H1 (cell line): ENCODE measurements at regions not wholly inside any gene's neighbourhood (a gene's known extent, or its start where the extent isn't known, plus 50 kb on each side); places are given as distances from the start of the nearest gene placed in this dataset.
A peak's percentile ranks its signal among the peaks of the same experiment; 100 is the strongest.

Source experiments
- CTCF ChIA-PET: fragments of 300-600 bp; sonication (Branson Sonifier 250); formaldehyde crosslinking; loops from one replicate; lab custom pipeline; 2021; ENCODE audit not compliant: partially characterized antibody; lab: Charles Lee
- POLR2A ChIA-PET: fragments of 300-600 bp; sonication (Branson Sonifier 250); formaldehyde crosslinking; loops from one replicate; lab custom pipeline; 2021; ENCODE audit warnings: inconsistent platforms; ENCODE audit not compliant: partially characterized antibody; lab: Charles Lee
- DNase-seq, 2 experiments: peaks; one replicate each; pipeline versions ENCODE4 v3.0.0 to v3.0.0-alpha.2; 2010 to 2022; ENCODE audit warnings: low spot score in 2 of 2, low read depth in 1 of 2, mixed read lengths in 1 of 2
- FAIRE-seq: peaks from 2 replicates; lab custom pipeline; 2011; peaks lifted over from hg19 to GRCh38; lab: Jason Lieb, UNC
- H2AFZ ChIP-seq: 2 replicates; pipeline ENCODE4 v1.8.1; 2012; ENCODE audit warnings: low read length, inconsistent platforms
- H2AK5ac ChIP-seq: 2 replicates; pipeline ENCODE4 v1.6.1; 2013; ENCODE audit warnings: low read depth, low read length
- H2BK120ac ChIP-seq: replicated peaks from 2 replicates; pipeline ENCODE3; 2013; ENCODE audit warnings: low read depth, low read length, inconsistent platforms
- H2BK12ac ChIP-seq: 2 replicates; pipeline ENCODE4 v1.6.1; 2013; ENCODE audit warnings: low read depth, low read length
- H2BK15ac ChIP-seq: 2 replicates; pipeline ENCODE4 v1.6.1; 2013; ENCODE audit warnings: low read length
- H2BK20ac ChIP-seq: 2 replicates; pipeline ENCODE4 v1.6.1; 2013; ENCODE audit warnings: low read length
- H2BK5ac ChIP-seq: 2 replicates; pipeline ENCODE4 v1.6.1; 2013; ENCODE audit warnings: low read depth, low read length
- H3K14ac ChIP-seq: 2 replicates; pipeline ENCODE4 v1.6.1; 2013; ENCODE audit warnings: inconsistent platforms; ENCODE audit not compliant: insufficient read length
- H3K18ac ChIP-seq: 2 replicates; pipeline ENCODE4 v1.6.1; 2013; ENCODE audit warnings: low read length; ENCODE audit errors: extremely low read depth
- H3K23ac ChIP-seq: 2 replicates; pipeline ENCODE4 v1.6.1; 2013; ENCODE audit warnings: inconsistent platforms; ENCODE audit not compliant: insufficient read length
- H3K23me2 ChIP-seq: 2 replicates; pipeline ENCODE4 v1.6.1; 2013; ENCODE audit warnings: low read depth, low read length
- H3K27ac ChIP-seq: 2 replicates; pipeline ENCODE4 v1.6.1; 2011; ENCODE audit warnings: low read depth, low read length, inconsistent platforms
- H3K27me3 ChIP-seq, 4 experiments: replicated peaks in 1 of 4; 1 replicate in 1 of 4; 2 replicates in 3 of 4; pipeline versions ENCODE4 v1.6.1 to v1.8.1; 2011 to 2013; ENCODE audit warnings: low read length in 3 of 4, mild to moderate bottlenecking in 3 of 4, inconsistent platforms in 2 of 4, mixed read lengths in 2 of 4, moderate library complexity in 1 of 4; ENCODE audit not compliant: control insufficient read depth in 3 of 4, insufficient read depth in 3 of 4; ENCODE audit errors: extremely low read depth in 1 of 4
- H3K36me3 ChIP-seq, 4 experiments: 2 replicates each; pipeline versions ENCODE4 v1.6.1 to v1.8.1; 2011 to 2013; ENCODE audit warnings: mild to moderate bottlenecking in 4 of 4, low read length in 3 of 4, moderate library complexity in 2 of 4, control low read depth in 1 of 4, inconsistent platforms in 1 of 4; ENCODE audit not compliant: insufficient read depth in 4 of 4, control insufficient read depth in 2 of 4
- H3K4ac ChIP-seq: replicated peaks from 2 replicates; pipeline ENCODE3; 2013; ENCODE audit warnings: low read length, low read depth, mixed read lengths, inconsistent platforms; ENCODE audit not compliant: insufficient read length
- H3K4me1 ChIP-seq, 4 experiments: replicated peaks in 1 of 4; 1 replicate in 1 of 4; 2 replicates in 3 of 4; pipeline versions ENCODE4 v1.6.1 to v1.8.1; 2011 to 2013; ENCODE audit warnings: low read length in 3 of 4, inconsistent platforms in 2 of 4, mixed read lengths in 1 of 4; ENCODE audit not compliant: insufficient read depth in 4 of 4, control insufficient read depth in 3 of 4
- H3K4me2 ChIP-seq, 2 experiments: 2 replicates each; pipeline versions ENCODE4 v1.6.1 to v1.8.1; 2011 to 2013; ENCODE audit warnings: low read depth in 2 of 2, low read length in 2 of 2, control low read depth in 1 of 2, inconsistent platforms in 1 of 2, mild to moderate bottlenecking in 1 of 2; ENCODE audit not compliant: insufficient read depth in 1 of 2
- H3K4me3 ChIP-seq, 4 experiments: fragments of 200-600, 300-600 bp in 1 of 4; sonication (generic), shearing (Covaris generic), sonication (Bioruptor Twin) in 1 of 4; 2 replicates each; pipeline versions ENCODE4 v1.5.1 to v1.8.1; 2011 to 2016; ENCODE audit warnings: low read length in 4 of 4, low read depth in 3 of 4, control low read depth in 2 of 4, inconsistent platforms in 2 of 4, mild to moderate bottlenecking in 2 of 4, mixed read lengths in 1 of 4, moderate library complexity in 1 of 4; ENCODE audit not compliant: insufficient read depth in 2 of 4; ENCODE audit errors: extremely low read depth in 1 of 4
- H3K56ac ChIP-seq: replicated peaks from 2 replicates; pipeline ENCODE3; 2013; ENCODE audit warnings: low read depth, mild to moderate bottlenecking, mixed read lengths, low read length, inconsistent platforms; ENCODE audit not compliant: insufficient read length
- H3K79me1 ChIP-seq: 2 replicates; pipeline ENCODE4 v1.6.1; 2013; ENCODE audit warnings: low read depth, low read length, control low read depth
- H3K79me2 ChIP-seq, 2 experiments: 2 replicates each; pipeline versions ENCODE4 v1.6.1 to v1.8.1; 2012 to 2013; ENCODE audit warnings: low read length in 2 of 2, mild to moderate bottlenecking in 2 of 2, inconsistent platforms in 1 of 2; ENCODE audit not compliant: insufficient read depth in 2 of 2, control insufficient read depth in 1 of 2
- H3K9ac ChIP-seq, 4 experiments: replicated peaks in 1 of 4; 1 replicate in 1 of 4; 2 replicates in 3 of 4; pipeline versions ENCODE4 v1.6.1 to v1.8.1; 2011 to 2013; ENCODE audit warnings: low read depth in 3 of 4, low read length in 3 of 4, control low read depth in 2 of 4, mild to moderate bottlenecking in 2 of 4, moderate library complexity in 2 of 4, inconsistent platforms in 1 of 4; ENCODE audit errors: extremely low read depth in 1 of 4
- H3K9me3 ChIP-seq, 2 experiments: 2 replicates each; pipeline versions ENCODE4 v1.6.1 to v1.8.1; 2012 to 2013; ENCODE audit warnings: mild to moderate bottlenecking in 2 of 2, moderate library complexity in 2 of 2, control low read depth in 1 of 2, inconsistent platforms in 1 of 2, low read depth in 1 of 2, low read length in 1 of 2, mixed read lengths in 1 of 2; ENCODE audit not compliant: insufficient read depth in 2 of 2
- H4K20me1 ChIP-seq, 2 experiments: replicated peaks in 1 of 2; 2 replicates each; pipeline versions ENCODE3 to v1.8.1; 2011 to 2013; ENCODE audit warnings: inconsistent platforms in 2 of 2, low read length in 2 of 2, mild to moderate bottlenecking in 1 of 2; ENCODE audit not compliant: insufficient read depth in 2 of 2, control insufficient read depth in 1 of 2
- H4K5ac ChIP-seq: 2 replicates; pipeline ENCODE4 v1.6.1; 2013; ENCODE audit warnings: low read length, low read depth, mixed read lengths, inconsistent platforms; ENCODE audit not compliant: insufficient read length
- H4K8ac ChIP-seq: 2 replicates; pipeline ENCODE4 v1.8.0; 2013; ENCODE audit warnings: mild to moderate bottlenecking, moderate library complexity, low read length, inconsistent platforms; ENCODE audit not compliant: insufficient read depth; ENCODE audit errors: extremely low read depth
- H4K91ac ChIP-seq: replicated peaks from 2 replicates; pipeline ENCODE3; 2013; ENCODE audit warnings: low read length, mixed read lengths, inconsistent platforms; ENCODE audit not compliant: insufficient read length
- CEBPB ChIP-seq: IDR thresholded peaks from 2 replicates; pipeline ENCODE4 v1.6.1; 2012; ENCODE audit warnings: low read depth, low read length
- CHD2 ChIP-seq: IDR thresholded peaks from 2 replicates; pipeline ENCODE4 v1.6.1; 2012; ENCODE audit warnings: low read length, improper control_type of control experiment
- EGR1 ChIP-seq: IDR thresholded peaks from 2 replicates; pipeline ENCODE4 v1.6.1; 2011; ENCODE audit warnings: low read depth, low read length, borderline replicate concordance
- FOSL1 ChIP-seq: IDR thresholded peaks from 2 replicates; pipeline ENCODE4 v1.6.1; 2011; ENCODE audit warnings: mild to moderate bottlenecking, low read depth, low read length, moderate library complexity; ENCODE audit not compliant: insufficient read depth
- GABPA ChIP-seq: IDR thresholded peaks from 2 replicates; pipeline ENCODE4 v1.6.1; 2011; ENCODE audit warnings: mild to moderate bottlenecking, low read length, moderate library complexity, borderline replicate concordance; ENCODE audit not compliant: insufficient read depth
- GTF2F1 ChIP-seq: IDR thresholded peaks from 2 replicates; pipeline ENCODE4 v1.6.1; 2012; ENCODE audit warnings: low read depth, low read length, improper control_type of control experiment, borderline replicate concordance
- JUN ChIP-seq: IDR thresholded peaks from 2 replicates; pipeline ENCODE4 v1.6.1; 2011; ENCODE audit warnings: low read depth, mild to moderate bottlenecking, improper control_type of control experiment, low read length
- JUND ChIP-seq: IDR thresholded peaks from 2 replicates; pipeline ENCODE4 v1.6.1; 2011; ENCODE audit warnings: mild to moderate bottlenecking, improper control_type of control experiment, low read length
- RBBP5 ChIP-seq: IDR thresholded peaks from 2 replicates; pipeline ENCODE4 v1.7.1; 2012; ENCODE audit warnings: low read depth, mild to moderate bottlenecking, inconsistent platforms, low read length, moderate library complexity, borderline replicate concordance
- SIX5 ChIP-seq: IDR thresholded peaks from 2 replicates; pipeline ENCODE4 v1.6.1; 2011; ENCODE audit warnings: mild to moderate bottlenecking, low read depth, low read length
- SP1 ChIP-seq: IDR thresholded peaks from 2 replicates; pipeline ENCODE4 v1.6.1; 2011; ENCODE audit warnings: low read depth, low read length
- SRF ChIP-seq: IDR thresholded peaks from 2 replicates; pipeline ENCODE4 v1.6.1; 2011; ENCODE audit warnings: mild to moderate bottlenecking, low read depth, low read length, moderate library complexity
- TF ChIP-seq, protein P1 (sequence below): IDR thresholded peaks from 2 replicates; pipeline ENCODE4 v1.6.1; 2012; ENCODE audit warnings: inconsistent platforms
- TF ChIP-seq, protein P2 (sequence below): IDR thresholded peaks from 2 replicates; pipeline ENCODE4 v1.6.1; 2012; ENCODE audit warnings: low read length, inconsistent platforms

DNA sequence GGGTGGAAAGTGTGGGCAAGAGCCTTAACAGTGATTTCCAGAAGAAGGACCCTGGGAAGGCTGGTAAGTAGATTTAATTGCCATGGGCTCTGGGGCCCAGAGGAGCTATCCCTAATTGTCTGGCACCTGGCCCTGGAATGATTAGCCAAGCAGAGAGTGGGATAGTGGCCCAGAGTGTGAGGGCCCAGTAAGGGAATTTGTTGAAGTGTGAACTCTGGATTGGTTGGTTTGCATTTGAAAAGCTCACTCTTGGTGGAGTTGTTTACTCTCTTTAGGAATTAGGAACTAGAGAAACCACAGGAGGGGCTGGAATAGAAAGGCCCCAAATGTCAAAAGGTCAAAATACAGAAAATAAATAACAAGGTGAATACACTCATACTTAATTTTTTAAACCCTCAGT, 207.1 kb downstream of the GABRG2 start:
- Histone ChIP-seq H2BK120ac (no peak overlapping the region), H3K79me2 (no peaks in the 10 kb centered on the region), H3K14ac (no peak overlapping the region), H2BK20ac (no peak overlapping the region), H3K79me1 (no peaks in the 10 kb centered on the region), H2AK5ac (no peak overlapping the region), H4K20me1 (no peaks in the 10 kb centered on the region), H3K4ac (no peak overlapping the region), H3K4me3 (no peak overlapping the region), H3K27ac (no peak overlapping the region), H3K36me3 (no peaks in the 10 kb centered on the region), H3K27me3 (no peaks in the 10 kb centered on the region), H4K5ac (no peak overlapping the region), H4K8ac (no peak overlapping the region), H2BK5ac (no peak overlapping the region), H4K91ac (no peak overlapping the region), H3K56ac (no peak overlapping the region), H3K23ac (no peak overlapping the region), H2BK15ac (no peak overlapping the region), H2AFZ (no peak overlapping the region), H2BK12ac (no peak overlapping the region), H3K18ac (no peak overlapping the region), H3K9ac (no peak overlapping the region), H3K4me2 (peak overlapping the region in 1 of 2 experiments; percentile 7; a peak in 1 of 4 replicates), H3K23me2 (no peaks in the 10 kb centered on the region), H3K4me1 (peaks cover 0 to 6% (median 1%) of the 10 kb centered on the region in 4 experiments; a peak in 3 of 7 replicates), H3K9me3 (no peaks in the 10 kb centered on the region)
- FAIRE-seq (peak; percentile 89), DNase-seq (peak; percentile 31 to 49)
- CTCF ChIA-PET: interaction anchor here (0.7 to 2.2 kb wide), 3 partner anchors 26 to 281 kb away, joined by 3 to 6 read pairs (median 3); no protein-coding TSS in a partner anchor
- POLR2A ChIA-PET: interaction anchor here (0.5 to 0.7 kb wide), 2 partner anchors 27 to 159 kb away, joined by 3 read pairs; no protein-coding TSS in a partner anchor
- no peak for TF ChIP-seq GTF2F1
- TF ChIP-seq EGR1: no peak
- TF ChIP-seq, protein P1, sequence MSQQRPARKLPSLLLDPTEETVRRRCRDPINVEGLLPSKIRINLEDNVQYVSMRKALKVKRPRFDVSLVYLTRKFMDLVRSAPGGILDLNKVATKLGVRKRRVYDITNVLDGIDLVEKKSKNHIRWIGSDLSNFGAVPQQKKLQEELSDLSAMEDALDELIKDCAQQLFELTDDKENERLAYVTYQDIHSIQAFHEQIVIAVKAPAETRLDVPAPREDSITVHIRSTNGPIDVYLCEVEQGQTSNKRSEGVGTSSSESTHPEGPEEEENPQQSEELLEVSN: peak; percentile 90
- TF ChIP-seq JUND: no peak
- no peak for TF ChIP-seq JUN
- no peak for TF ChIP-seq GABPA
- 0 out of 2 replicates have a peak, but pooled peaks have one; percentile 29 for TF ChIP-seq SP1
- no peak for TF ChIP-seq RBBP5
- no peak for TF ChIP-seq FOSL1
- no peak for TF ChIP-seq CHD2
- no peak for TF ChIP-seq SIX5
- TF ChIP-seq CEBPB: no peak
- TF ChIP-seq, protein P2, sequence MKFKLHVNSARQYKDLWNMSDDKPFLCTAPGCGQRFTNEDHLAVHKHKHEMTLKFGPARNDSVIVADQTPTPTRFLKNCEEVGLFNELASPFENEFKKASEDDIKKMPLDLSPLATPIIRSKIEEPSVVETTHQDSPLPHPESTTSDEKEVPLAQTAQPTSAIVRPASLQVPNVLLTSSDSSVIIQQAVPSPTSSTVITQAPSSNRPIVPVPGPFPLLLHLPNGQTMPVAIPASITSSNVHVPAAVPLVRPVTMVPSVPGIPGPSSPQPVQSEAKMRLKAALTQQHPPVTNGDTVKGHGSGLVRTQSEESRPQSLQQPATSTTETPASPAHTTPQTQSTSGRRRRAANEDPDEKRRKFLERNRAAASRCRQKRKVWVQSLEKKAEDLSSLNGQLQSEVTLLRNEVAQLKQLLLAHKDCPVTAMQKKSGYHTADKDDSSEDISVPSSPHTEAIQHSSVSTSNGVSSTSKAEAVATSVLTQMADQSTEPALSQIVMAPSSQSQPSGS: peak; percentile 73; the same call in 1 of the 2 replicates
- no peak for TF ChIP-seq SRF
